ENCODE measurements at regions not wholly inside any gene's neighbourhood (a gene's known extent, or its start where the extent isn't known, plus 50 kb on each side); places are given as distances from the start of the nearest gene placed in this dataset.

DNA sequence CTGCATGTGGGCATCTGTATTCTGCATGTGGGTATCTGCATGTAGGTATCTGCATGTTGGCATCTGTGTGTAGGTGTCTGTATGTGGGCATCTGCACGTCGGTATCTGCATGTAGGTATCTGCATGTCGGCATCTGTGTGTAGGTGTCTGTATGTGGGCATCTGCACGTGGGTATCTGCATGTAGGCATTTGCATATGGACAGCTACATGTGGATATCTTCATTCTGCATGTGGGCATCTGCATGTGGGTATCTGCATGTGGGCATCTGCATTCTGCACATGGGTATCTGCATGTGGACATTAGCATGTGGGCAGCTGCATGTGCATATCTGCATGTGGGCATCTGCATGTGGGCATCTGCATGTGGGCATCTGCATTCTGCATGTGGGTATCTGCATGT lies 537.4 kb downstream of the RNF144A start:
- TF ChIP-seq, protein P1, sequence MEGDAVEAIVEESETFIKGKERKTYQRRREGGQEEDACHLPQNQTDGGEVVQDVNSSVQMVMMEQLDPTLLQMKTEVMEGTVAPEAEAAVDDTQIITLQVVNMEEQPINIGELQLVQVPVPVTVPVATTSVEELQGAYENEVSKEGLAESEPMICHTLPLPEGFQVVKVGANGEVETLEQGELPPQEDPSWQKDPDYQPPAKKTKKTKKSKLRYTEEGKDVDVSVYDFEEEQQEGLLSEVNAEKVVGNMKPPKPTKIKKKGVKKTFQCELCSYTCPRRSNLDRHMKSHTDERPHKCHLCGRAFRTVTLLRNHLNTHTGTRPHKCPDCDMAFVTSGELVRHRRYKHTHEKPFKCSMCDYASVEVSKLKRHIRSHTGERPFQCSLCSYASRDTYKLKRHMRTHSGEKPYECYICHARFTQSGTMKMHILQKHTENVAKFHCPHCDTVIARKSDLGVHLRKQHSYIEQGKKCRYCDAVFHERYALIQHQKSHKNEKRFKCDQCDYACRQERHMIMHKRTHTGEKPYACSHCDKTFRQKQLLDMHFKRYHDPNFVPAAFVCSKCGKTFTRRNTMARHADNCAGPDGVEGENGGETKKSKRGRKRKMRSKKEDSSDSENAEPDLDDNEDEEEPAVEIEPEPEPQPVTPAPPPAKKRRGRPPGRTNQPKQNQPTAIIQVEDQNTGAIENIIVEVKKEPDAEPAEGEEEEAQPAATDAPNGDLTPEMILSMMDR (conservative IDR thresholded peaks at IDR 0.05): no peak
- Mint-ChIP-seq H3K27me3 (ENCODE audit: insufficient read depth) (no peaks in the 10 kb centered on the region), H3K27ac (no peak overlapping the region), H3K9me3 (no peaks in the 10 kb centered on the region), H3K36me3 (ENCODE audit: low read depth) (no peaks in the 10 kb centered on the region), H3K4me3 (no peak overlapping the region), H3K4me1 (no peaks in the 10 kb centered on the region)
- 89% methylated on average over 3 of the region's 4 CpGs; no CpG with 5 or more reads in 1 of the 2 experiments for WGBS, 2 experiments (ENCODE audit: insufficient coverage in 1 of 2, insufficient read length in 1 of 2)
- DNase-seq: no peak
- Histone ChIP-seq H3K27me3 (ENCODE audit: control insufficient read depth, insufficient read depth, low read length, poor library complexity, severe bottlenecking) (no peaks in the 10 kb centered on the region), H3K36me3 (ENCODE audit: control insufficient read depth, insufficient read depth, low read length) (no peaks in the 10 kb centered on the region), H3K4me1 (ENCODE audit: control insufficient read depth, insufficient read depth, low read length) (no peaks in the 10 kb centered on the region), H3K27ac (ENCODE audit: low read depth, low read length) (no peak overlapping the region), H3K9me3 (ENCODE audit: control insufficient read depth, low read length) (no peaks in the 10 kb centered on the region), H3K4me3 (ENCODE audit: low read length) (no peak overlapping the region), H3K9ac (ENCODE audit: extremely low read depth, low read length, poor library complexity, severe bottlenecking) (no peak overlapping the region)

DNA sequence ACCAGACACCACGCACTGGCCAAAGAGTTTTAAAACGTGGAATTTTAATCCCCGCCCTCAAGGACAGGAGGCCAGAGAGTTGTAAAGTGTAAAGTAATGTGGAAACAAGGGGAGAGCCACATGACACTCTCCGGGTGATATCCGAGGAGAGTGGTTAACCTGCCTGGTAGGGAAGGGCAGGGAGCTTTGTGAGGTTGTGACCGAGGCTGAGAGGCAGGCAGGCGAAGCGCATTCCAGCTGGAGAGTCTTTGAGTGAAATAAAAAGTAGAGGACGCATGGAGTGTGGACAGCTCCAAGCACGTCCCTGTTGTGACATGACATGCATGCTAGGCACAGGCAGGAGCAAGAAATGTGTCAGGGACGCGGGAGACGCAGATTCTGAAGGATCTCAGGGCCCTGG lies 539.5 kb downstream of the RNF144A start:
- peak; percentile 55 for DNase-seq
- H3K9ac ChIP-seq (ENCODE audit: extremely low read depth, low read length, poor library complexity, severe bottlenecking): no peak overlapping the region
- Mint-ChIP-seq H3K27ac (no peak overlapping the region), H3K4me3 (no peak overlapping the region), H3K9me3 (no peaks in the 10 kb centered on the region), H3K4me1 (no peaks in the 10 kb centered on the region), H3K36me3 (ENCODE audit: low read depth) (no peaks in the 10 kb centered on the region), H3K27me3 (ENCODE audit: insufficient read depth) (no peaks in the 10 kb centered on the region)
- no peaks in the 10 kb centered on the region for H3K9me3 ChIP-seq (ENCODE audit: control insufficient read depth, low read length)
- no peaks in the 10 kb centered on the region for H3K27me3 ChIP-seq (ENCODE audit: control insufficient read depth, insufficient read depth, low read length, poor library complexity, severe bottlenecking)
- no peak overlapping the region for H3K27ac ChIP-seq (ENCODE audit: low read depth, low read length)
- WGBS, 2 experiments (ENCODE audit: insufficient coverage in 1 of 2, insufficient read length in 1 of 2): 71 to 79% methylated on average over 12 to 13 of the region's 13 CpGs
- H3K36me3 ChIP-seq (ENCODE audit: control insufficient read depth, insufficient read depth, low read length): no peaks in the 10 kb centered on the region
- TF ChIP-seq, protein P1 (conservative IDR thresholded peaks at IDR 0.05): no peak
- H3K4me1 ChIP-seq (ENCODE audit: control insufficient read depth, insufficient read depth, low read length): no peaks in the 10 kb centered on the region
- no peak overlapping the region for H3K4me3 ChIP-seq (ENCODE audit: low read length)

DNA sequence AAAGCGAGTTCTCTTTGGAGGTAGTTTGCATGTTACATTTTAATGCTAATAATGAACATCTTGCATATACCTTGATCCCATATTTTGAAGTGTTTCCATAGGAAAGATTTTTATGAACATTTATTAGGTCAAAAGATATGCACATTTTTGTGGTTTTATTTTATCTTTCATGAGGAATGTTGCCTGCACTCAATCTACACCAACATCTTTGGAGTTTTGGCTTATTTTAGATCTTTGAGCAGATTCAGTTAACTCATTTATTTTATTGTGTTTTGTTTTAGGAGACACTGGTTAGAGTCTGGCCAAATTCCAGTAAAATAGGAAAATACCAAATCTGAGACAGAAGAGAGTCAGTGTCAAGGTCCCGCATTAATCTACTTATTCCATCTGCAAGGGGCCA lies 540.9 kb downstream of the RNF144A start:
- H3K4me1 ChIP-seq (ENCODE audit: control insufficient read depth, insufficient read depth, low read length): no peaks in the 10 kb centered on the region
- TF ChIP-seq, protein P1 (conservative IDR thresholded peaks at IDR 0.05): no peak
- no peak overlapping the region for H3K4me3 ChIP-seq (ENCODE audit: low read length)
- Mint-ChIP-seq H3K36me3 (ENCODE audit: low read depth) (no peaks in the 10 kb centered on the region), H3K27me3 (ENCODE audit: insufficient read depth) (no peaks in the 10 kb centered on the region), H3K4me3 (no peak overlapping the region), H3K9me3 (no peaks in the 10 kb centered on the region), H3K27ac (no peak overlapping the region), H3K4me1 (no peaks in the 10 kb centered on the region)
- no peak overlapping the region for H3K9ac ChIP-seq (ENCODE audit: extremely low read depth, low read length, poor library complexity, severe bottlenecking)
- no peaks in the 10 kb centered on the region for H3K27me3 ChIP-seq (ENCODE audit: control insufficient read depth, insufficient read depth, low read length, poor library complexity, severe bottlenecking)
- H3K36me3 ChIP-seq (ENCODE audit: control insufficient read depth, insufficient read depth, low read length): no peaks in the 10 kb centered on the region
- 96% methylated on average over 2 of the region's 2 CpGs; no CpG with 5 or more reads in 1 of the 2 experiments for WGBS, 2 experiments (ENCODE audit: insufficient coverage in 1 of 2, insufficient read length in 1 of 2)
- no peak for DNase-seq
- no peaks in the 10 kb centered on the region for H3K9me3 ChIP-seq (ENCODE audit: control insufficient read depth, low read length)
- H3K27ac ChIP-seq (ENCODE audit: low read depth, low read length): no peak overlapping the region

Measured in endodermal cell (in vitro differentiated cells).